Adipocyte (in vitro differentiated cells): ENCODE measurements at regions not wholly inside any gene's neighbourhood (a gene's known extent, or its start where the extent isn't known, plus 50 kb on each side); places are given as distances from the start of the nearest gene placed in this dataset.

Experiments
- DNase-seq: peaks from one replicate; pipeline ENCODE4 v3.0.0-alpha.2; 2015; ENCODE audit warnings: low read depth
- H3K27me3 ChIP-seq: replicated peaks from 2 replicates; pipeline ENCODE4 v1.7.0; 2013; ENCODE audit warnings: mild to moderate bottlenecking, low read length, moderate library complexity; ENCODE audit not compliant: control insufficient read depth, insufficient read depth
- H3K36me3 ChIP-seq: 2 replicates; pipeline ENCODE4 v1.7.0; 2013; ENCODE audit warnings: low read length, mild to moderate bottlenecking, moderate library complexity; ENCODE audit not compliant: control insufficient read depth, insufficient read depth, severe bottlenecking
- H3K4me1 ChIP-seq: 2 replicates; pipeline ENCODE4 v1.7.0; 2013; ENCODE audit warnings: mild to moderate bottlenecking, low read length, moderate library complexity; ENCODE audit not compliant: control insufficient read depth, insufficient read depth
- H3K4me3 ChIP-seq: 2 replicates; pipeline ENCODE4 v1.7.0; 2013; ENCODE audit warnings: mild to moderate bottlenecking, low read length, moderate library complexity
- H3K9ac ChIP-seq: 2 replicates; pipeline ENCODE4 v1.7.0; 2013; ENCODE audit warnings: mild to moderate bottlenecking, low read length, moderate library complexity
- H3K9me3 ChIP-seq: 2 replicates; pipeline ENCODE4 v1.7.0; 2013; ENCODE audit warnings: mild to moderate bottlenecking, low read length, moderate library complexity; ENCODE audit not compliant: control insufficient read depth

GRCh38 chr1:4553761-4554160, 100.6 kb upstream of the AJAP1 start:
- H3K9me3 ChIP-seq = no peaks in the 10 kb centered on the region
- no peak for DNase-seq

DNA sequence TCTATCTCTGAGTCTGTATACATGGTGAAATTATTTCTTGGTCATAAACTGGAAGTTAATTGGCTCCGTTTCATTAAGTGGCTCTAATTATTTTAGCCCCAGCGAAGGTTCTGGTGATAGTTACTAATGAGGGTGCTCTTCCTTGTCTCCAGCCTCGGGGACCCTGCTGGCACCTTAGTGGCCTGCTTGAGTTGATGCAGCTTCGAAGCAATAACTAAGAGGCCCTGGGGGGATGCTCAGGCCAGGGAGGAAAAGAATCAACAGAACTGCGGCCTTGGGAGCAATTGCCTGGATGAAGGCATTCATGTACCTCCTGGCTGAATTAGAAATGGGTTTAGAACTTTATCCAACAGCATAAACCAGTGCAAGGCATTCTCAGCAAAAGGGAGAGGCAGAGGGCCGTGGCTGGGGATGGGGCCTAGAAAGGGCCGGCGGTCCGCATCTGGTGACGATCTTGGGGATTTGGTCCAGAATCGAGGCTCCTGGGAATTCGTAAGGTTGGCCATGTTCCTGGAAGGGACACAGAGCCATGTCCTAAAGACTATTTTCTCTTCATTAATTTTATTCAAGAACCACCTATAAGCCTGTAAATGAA, 100.0 kb upstream of the AJAP1 start:
- H3K4me1 ChIP-seq = no peaks in the 10 kb centered on the region
- H3K9me3 ChIP-seq = no peaks in the 10 kb centered on the region
- H3K4me3 ChIP-seq = no peak overlapping the region
- H3K27me3 ChIP-seq = no peaks in the 10 kb centered on the region
- no peak overlapping the region for H3K9ac ChIP-seq
- no peak for DNase-seq
- H3K36me3 ChIP-seq = no peaks in the 10 kb centered on the region

More at GRCh38 chr1:4553761-4554160, 100.6 kb upstream of the AJAP1 start:
- no peak overlapping the region for H3K4me3 ChIP-seq
- no peak overlapping the region for H3K9ac ChIP-seq
- no peaks in the 10 kb centered on the region for H3K27me3 ChIP-seq
- no peaks in the 10 kb centered on the region for H3K4me1 ChIP-seq
- H3K36me3 ChIP-seq = no peaks in the 10 kb centered on the region

GRCh38 chr1:4557949-4558348, 96.5 kb upstream of the AJAP1 start:
- no peaks in the 10 kb centered on the region for H3K27me3 ChIP-seq
- H3K36me3 ChIP-seq = no peaks in the 10 kb centered on the region
- no peak for DNase-seq
- H3K4me1 ChIP-seq = no peaks in the 10 kb centered on the region
- H3K9me3 ChIP-seq = no peaks in the 10 kb centered on the region
- H3K4me3 ChIP-seq = no peak overlapping the region
- H3K9ac ChIP-seq = no peak overlapping the region

- Histone ChIP-seq H3K9me3 (no peaks in the 10 kb centered on the region), H3K4me3 (no peak overlapping the region), H3K36me3 (no peaks in the 10 kb centered on the region), H3K4me1 (no peaks in the 10 kb centered on the region), H3K9ac (no peak overlapping the region), H3K27me3 (peaks cover 3% of the 10 kb centered on the region)
- no peak for DNase-seq
These were observed 93.2 kb upstream of the AJAP1 start for GRCh38 chr1:4561205-4561604.

DNA sequence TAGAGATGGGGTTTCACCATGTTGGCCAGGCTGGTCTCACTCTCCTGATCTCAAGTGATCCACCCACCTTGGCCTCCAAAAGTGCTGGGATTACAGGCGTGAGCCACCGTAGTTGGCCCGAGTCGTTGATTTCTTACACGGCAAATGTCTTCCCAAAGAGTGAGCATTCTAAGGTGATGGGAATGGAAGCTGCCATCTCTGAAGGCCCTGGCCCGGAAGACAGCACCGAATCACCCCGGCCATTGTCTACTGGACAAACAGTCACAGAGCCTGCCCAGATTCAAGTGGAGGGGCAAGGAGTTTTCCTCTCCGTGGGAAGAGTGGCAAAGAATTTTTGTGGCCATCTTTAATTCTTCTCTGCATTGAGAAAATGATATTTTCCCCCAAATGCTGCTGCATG, 92.1 kb upstream of the AJAP1 start:
- DNase-seq = no peak
- no peak overlapping the region for H3K4me3 ChIP-seq
- no peaks in the 10 kb centered on the region for H3K9me3 ChIP-seq
- no peaks in the 10 kb centered on the region for H3K4me1 ChIP-seq
- H3K36me3 ChIP-seq = no peaks in the 10 kb centered on the region
- peaks cover 3% of the 10 kb centered on the region for H3K27me3 ChIP-seq
- H3K9ac ChIP-seq = no peak overlapping the region

- H3K4me1 ChIP-seq = no peaks in the 10 kb centered on the region
- no peak for DNase-seq
- H3K36me3 ChIP-seq = no peaks in the 10 kb centered on the region
- H3K27me3 ChIP-seq = peaks cover 3% of the 10 kb centered on the region
- no peak overlapping the region for H3K9ac ChIP-seq
- H3K4me3 ChIP-seq = no peak overlapping the region
- H3K9me3 ChIP-seq = no peaks in the 10 kb centered on the region
These were observed 90.8 kb upstream of the AJAP1 start for GRCh38 chr1:4563586-4563985.

GRCh38 chr1:4564051-4564450, 90.4 kb upstream of the AJAP1 start:
- peaks cover 3% of the 10 kb centered on the region for H3K27me3 ChIP-seq
- no peaks in the 10 kb centered on the region for H3K4me1 ChIP-seq
- DNase-seq = no peak
- H3K9me3 ChIP-seq = no peaks in the 10 kb centered on the region
- H3K36me3 ChIP-seq = no peaks in the 10 kb centered on the region
- no peak overlapping the region for H3K4me3 ChIP-seq
- H3K9ac ChIP-seq = no peak overlapping the region

DNA sequence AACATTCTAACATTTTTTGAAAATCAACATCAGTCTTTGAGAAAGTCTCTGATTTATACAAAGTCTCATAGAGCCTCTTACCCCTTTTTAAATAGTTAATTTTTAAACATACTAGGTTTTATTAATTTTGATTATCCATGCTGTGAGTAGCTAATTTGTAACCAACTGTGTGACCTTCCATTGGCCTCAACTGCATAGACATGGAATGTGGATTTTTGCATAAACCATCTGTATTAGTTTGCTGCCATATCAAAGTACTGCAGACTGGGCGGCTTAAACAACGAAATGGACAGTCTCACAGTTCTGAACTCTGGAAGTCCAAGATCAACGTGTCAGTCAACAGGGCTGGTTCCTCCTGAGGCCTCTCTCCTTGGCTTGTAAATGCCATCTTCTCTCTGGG, 89.2 kb upstream of the AJAP1 start:
- H3K9me3 ChIP-seq = no peaks in the 10 kb centered on the region
- H3K9ac ChIP-seq = no peak overlapping the region
- peaks cover 3% of the 10 kb centered on the region for H3K27me3 ChIP-seq
- no peaks in the 10 kb centered on the region for H3K4me1 ChIP-seq
- no peak for DNase-seq
- no peaks in the 10 kb centered on the region for H3K36me3 ChIP-seq
- H3K4me3 ChIP-seq = no peak overlapping the region

GRCh38 chr1:4565801-4566449, 88.5 kb upstream of the AJAP1 start:
- no peaks in the 10 kb centered on the region for H3K4me1 ChIP-seq
- no peak for DNase-seq
- peaks cover 3% of the 10 kb centered on the region for H3K27me3 ChIP-seq
- H3K9me3 ChIP-seq = no peaks in the 10 kb centered on the region
- H3K4me3 ChIP-seq = no peak overlapping the region
- no peaks in the 10 kb centered on the region for H3K36me3 ChIP-seq
- H3K9ac ChIP-seq = no peak overlapping the region

GRCh38 chr1:4571263-4571662, 83.1 kb upstream of the AJAP1 start:
- Histone ChIP-seq H3K9me3 (no peaks in the 10 kb centered on the region), H3K4me1 (no peaks in the 10 kb centered on the region), H3K27me3 (no peaks in the 10 kb centered on the region), H3K4me3 (no peak overlapping the region), H3K9ac (no peak overlapping the region), H3K36me3 (no peaks in the 10 kb centered on the region)
- DNase-seq = no peak

- no peak overlapping the region for H3K4me3 ChIP-seq
- DNase-seq = no peak
These were observed 80.9 kb upstream of the AJAP1 start for GRCh38 chr1:4573526-4573925.

GRCh38 chr1:4581807-4582206, 72.6 kb upstream of the AJAP1 start:
- H3K9ac ChIP-seq = no peak overlapping the region
- no peaks in the 10 kb centered on the region for H3K9me3 ChIP-seq
- no peak overlapping the region for H3K4me3 ChIP-seq
- no peak for DNase-seq
- no peaks in the 10 kb centered on the region for H3K4me1 ChIP-seq
- H3K36me3 ChIP-seq = no peaks in the 10 kb centered on the region
- H3K27me3 ChIP-seq = no peaks in the 10 kb centered on the region

More at GRCh38 chr1:4573526-4573925, 80.9 kb upstream of the AJAP1 start:
- Histone ChIP-seq H3K36me3 (no peaks in the 10 kb centered on the region), H3K9me3 (no peaks in the 10 kb centered on the region), H3K27me3 (no peaks in the 10 kb centered on the region), H3K4me1 (no peaks in the 10 kb centered on the region), H3K9ac (no peak overlapping the region)
